ENCODE measurements at regions not wholly inside any gene's neighbourhood (a gene's known extent, or its start where the extent isn't known, plus 50 kb on each side); places are given as distances from the start of the nearest gene placed in this dataset.

GRCh38 chr12:116382686-116383530 lies 105.4 kb upstream of the MED13L start:
- peak; percentile 73 for DNase-seq

GRCh38 chr12:116384175-116384574 lies 106.7 kb upstream of the MED13L start:
- DNase-seq, result no peak

- DNase-seq, result no peak
Measured at GRCh38 chr12:116384691-116385485, 107.4 kb upstream of the MED13L start.

- DNase-seq, result no peak
Measured at GRCh38 chr12:116385486-116386217, 108.2 kb upstream of the MED13L start.

GRCh38 chr12:116389326-116389725 lies 111.8 kb upstream of the MED13L start:
- no peak for DNase-seq

GRCh38 chr12:116389990-116390389 lies 112.5 kb upstream of the MED13L start:
- DNase-seq, result peak; percentile 45

GRCh38 chr12:116390401-116391335 lies 113.2 kb upstream of the MED13L start:
- no peak for DNase-seq

- no peak for DNase-seq
Measured at GRCh38 chr12:116391501-116391900, 114.0 kb upstream of the MED13L start.

- DNase-seq, result no peak
Measured at GRCh38 chr12:116392061-116392460, 114.6 kb upstream of the MED13L start.

GRCh38 chr12:116393255-116393654 lies 115.8 kb upstream of the MED13L start:
- no peak for DNase-seq

- no peak for DNase-seq
Measured at GRCh38 chr12:116393859-116394650, 116.6 kb upstream of the MED13L start.

GRCh38 chr12:116395396-116395795 lies 117.9 kb upstream of the MED13L start:
- DNase-seq, result no peak

GRCh38 chr12:116397148-116397547 lies 119.7 kb upstream of the MED13L start:
- DNase-seq, result no peak

- DNase-seq, result no peak
Measured at GRCh38 chr12:116398193-116398592, 120.7 kb upstream of the MED13L start.

- no peak for DNase-seq
Measured at GRCh38 chr12:116399055-116399454, 121.6 kb upstream of the MED13L start.

- DNase-seq, result no peak
Measured at GRCh38 chr12:116400636-116401372, 123.3 kb upstream of the MED13L start.

- no peak for DNase-seq
Measured at GRCh38 chr12:116401565-116401964, 124.1 kb upstream of the MED13L start.

- no peak for DNase-seq
Measured at GRCh38 chr12:116402163-116402939, 124.9 kb upstream of the MED13L start.

- DNase-seq, result no peak
Measured at GRCh38 chr12:116403546-116403945, 126.1 kb upstream of the MED13L start.

- DNase-seq, result no peak
Measured at GRCh38 chr12:116404247-116404646, 126.8 kb upstream of the MED13L start.
